NCI-H345 treated with DMSO at 0.1 percent for 48 hours (cell line): ENCODE measurements at regions not wholly inside any gene's neighbourhood (a gene's known extent, or its start where the extent isn't known, plus 50 kb on each side); places are given as distances from the start of the nearest gene placed in this dataset.
A peak's percentile ranks its signal among the peaks of the same experiment; 100 is the strongest.

Experiments
- DNase-seq: peaks from one replicate; lab custom pipeline; 2025; ENCODE audit not compliant: unreplicated experiment; lab: John Stamatoyannopoulos, UW

DNA sequence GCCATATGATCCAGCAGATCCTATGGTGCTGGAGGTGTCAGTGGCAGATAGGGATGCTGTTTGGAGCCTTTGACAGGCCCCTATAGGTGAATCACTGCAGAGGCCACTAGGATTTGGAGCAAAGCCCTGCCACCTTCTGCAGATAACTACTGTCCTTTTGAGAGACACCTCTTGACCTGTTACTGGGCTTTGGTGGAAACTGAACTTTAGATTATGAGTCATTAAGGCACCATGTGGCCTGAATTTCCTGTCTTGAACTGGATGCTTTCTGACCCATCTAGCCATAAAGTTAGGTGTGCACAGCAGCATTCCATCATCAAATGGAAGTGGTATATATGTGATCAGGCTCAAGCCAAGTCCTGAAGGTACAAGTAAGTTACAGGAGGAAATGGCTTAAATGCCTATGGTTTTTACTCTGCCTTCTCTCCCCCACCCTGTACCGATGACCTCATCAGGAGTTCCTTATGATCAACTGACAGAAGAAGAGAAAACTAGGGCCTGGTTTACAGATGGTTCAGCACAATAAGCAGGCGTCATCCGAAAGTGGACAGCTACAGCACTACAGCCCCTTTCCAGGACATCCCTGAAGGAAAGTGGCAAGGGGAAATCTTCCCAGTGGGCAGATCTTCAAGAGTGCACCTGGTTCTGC lies 565.6 kb upstream of the AGTR1 start:
- DNase-seq: no peak

DNA sequence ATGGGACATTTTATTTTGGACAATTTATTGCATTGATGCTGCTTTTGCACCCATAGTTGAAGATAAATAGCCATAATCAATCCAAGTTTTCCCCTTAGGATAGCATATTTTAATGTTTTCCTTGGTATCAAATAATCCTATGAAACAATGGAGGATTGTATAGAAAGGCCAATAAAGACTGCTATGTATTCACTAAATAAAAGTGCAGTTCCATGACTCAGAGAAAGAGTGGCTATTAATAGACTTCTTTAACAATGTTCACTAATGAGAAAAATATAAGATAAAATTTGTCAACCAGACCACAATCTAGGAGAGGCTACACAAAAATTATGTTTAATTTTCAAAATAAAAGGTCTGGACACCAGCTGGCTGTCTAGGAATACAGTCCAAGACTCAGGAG lies 560.9 kb upstream of the AGTR1 start:
- DNase-seq: no peak

DNA sequence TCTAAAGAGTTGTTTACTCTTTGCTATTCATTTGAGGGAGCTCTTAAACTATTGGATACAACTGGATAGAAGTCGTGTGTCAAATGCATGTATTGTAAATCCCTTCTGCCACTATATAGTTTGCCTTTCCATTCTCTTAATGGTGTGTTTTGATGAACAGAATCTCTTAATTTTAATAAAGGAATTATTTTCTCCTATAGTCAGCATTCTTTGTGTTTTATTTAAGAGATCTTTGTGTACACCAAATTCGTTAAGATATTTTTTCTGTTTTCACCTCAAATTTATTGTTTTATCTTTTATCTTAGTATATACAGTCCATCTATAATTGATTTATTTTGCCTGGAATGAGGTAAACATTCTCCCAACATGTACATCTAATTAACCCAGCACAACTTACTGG lies 551.5 kb upstream of the AGTR1 start:
- DNase-seq: no peak

DNA sequence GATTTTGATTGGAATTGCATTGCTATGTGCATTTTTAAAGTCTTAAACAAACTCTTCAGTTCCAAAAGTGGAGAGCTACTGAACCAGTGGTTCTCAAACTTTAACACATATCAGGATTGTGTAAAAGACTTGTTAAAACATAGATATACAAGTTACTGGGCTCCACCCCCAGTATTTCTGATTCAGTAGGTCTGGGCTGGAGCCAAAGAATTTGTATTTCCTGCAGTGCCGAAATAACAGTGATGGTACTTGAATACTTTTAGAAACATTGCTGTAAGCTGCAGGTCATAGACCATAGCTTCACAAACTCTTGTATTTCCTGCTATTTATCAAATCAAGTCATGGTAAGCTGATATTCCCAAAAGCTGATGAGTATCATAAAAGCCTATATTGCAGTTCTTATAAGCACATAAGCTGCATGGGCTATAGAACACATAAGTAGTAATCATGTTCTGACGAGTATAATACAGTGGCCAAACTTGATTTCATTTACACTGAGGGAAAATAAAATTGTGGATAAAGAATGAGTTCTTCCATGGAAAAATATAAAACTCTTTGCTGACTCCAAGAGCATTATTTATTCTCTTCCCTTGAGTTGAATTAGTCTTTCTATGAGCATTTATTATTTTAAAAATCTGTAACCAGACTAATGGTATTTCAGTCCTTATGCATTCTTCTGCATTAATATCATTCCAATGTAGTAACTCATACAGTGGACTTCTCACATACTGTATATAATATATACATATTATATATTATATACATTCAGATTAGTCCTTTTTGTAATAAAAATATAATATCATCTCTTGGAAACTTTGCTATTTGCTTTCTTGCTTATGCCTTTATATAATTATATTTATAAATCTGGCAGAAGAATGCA lies 550.5 kb upstream of the AGTR1 start:
- no peak for DNase-seq

DNA sequence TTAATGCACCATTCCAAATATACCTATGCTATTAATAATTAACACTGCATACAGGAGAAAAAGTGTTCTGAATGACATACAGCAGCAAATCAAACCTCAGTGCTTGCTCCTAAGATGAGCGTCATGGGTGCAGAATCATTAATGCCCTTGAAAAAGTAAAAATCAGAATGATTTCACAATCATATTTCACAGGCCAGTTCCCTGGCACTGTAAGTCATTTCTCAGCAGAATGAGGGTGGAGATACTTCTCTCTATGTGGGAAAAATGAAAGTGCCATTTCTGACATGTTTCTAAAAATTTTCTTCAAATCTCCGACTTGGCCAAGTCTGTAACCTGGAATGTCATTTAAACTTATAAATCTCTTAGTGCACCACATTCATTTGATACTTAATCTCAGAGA lies 549.8 kb upstream of the AGTR1 start:
- no peak for DNase-seq

DNA sequence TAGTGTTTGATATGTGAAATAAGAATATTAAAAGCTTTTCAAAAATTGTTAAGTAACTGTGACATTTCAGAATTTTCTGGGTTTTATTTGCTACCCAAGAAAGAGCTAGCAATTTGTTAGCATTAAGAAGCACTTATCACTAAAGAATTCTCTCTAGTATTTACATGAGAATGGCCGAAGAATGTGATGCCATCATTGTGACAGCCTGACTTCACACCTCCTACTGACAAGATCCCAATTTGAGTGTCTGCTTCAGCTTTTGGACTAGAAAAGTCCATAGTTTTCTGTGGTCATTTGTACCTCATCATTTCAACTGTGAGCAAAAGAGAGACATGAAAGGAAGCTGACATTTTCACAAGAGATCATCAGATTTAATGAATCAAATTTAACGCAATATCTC lies 548.1 kb upstream of the AGTR1 start:
- no peak for DNase-seq

DNA sequence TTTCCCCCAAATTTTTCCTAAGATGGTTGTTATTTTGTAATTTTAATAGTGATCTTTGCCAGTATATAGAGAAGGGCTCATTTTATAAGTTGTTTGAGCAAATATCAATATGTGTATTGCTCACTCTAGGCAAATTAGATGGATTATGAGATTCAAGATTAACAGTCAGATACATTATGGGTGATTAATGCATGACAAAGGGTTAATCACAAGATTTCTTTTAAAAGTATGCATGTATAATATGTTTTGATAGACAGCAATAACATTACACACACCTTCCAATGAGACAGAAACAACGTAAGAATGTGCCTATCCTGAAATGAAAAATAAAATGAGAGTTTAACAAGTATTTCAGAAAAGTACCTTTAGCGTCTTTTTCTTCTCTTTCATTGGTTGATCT lies 547.6 kb upstream of the AGTR1 start:
- no peak for DNase-seq

DNA sequence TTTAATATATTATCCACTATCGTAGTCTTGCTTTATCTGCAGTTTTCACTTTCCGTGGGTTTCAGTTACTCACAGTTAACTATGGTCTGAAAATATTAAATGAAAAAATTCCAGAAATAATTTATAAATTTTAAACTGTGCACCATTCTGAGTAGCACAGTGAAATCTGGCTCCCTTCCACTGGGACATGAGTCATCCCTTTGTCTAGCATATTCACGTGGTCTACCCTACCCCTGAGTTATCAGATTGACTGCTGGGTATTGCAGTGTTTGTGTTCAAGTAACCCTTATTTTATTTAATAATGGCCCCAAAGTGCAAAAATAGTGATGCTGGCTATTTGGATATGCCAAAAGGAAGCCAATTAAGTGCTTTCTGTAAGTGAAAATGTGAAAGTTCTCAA lies 539.5 kb upstream of the AGTR1 start:
- no peak for DNase-seq

DNA sequence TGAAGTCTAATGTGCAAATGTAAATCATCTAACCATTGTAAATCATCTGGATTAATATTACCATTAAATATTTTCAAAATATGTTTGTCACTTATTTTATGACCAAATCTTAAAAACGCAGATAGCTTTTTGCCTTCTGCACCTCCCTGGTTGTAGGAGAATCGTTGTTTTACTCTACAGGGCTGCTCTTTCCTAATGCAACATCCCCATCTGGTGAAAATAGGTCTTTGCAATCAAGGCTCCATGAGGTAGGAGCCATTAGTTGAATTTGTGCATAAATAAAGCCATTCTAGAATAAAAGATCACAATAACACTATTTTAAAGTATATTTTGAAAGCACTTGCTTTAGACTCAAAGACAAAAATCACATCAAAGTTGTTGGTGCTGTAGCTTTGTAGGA lies 535.6 kb upstream of the AGTR1 start:
- no peak for DNase-seq

DNA sequence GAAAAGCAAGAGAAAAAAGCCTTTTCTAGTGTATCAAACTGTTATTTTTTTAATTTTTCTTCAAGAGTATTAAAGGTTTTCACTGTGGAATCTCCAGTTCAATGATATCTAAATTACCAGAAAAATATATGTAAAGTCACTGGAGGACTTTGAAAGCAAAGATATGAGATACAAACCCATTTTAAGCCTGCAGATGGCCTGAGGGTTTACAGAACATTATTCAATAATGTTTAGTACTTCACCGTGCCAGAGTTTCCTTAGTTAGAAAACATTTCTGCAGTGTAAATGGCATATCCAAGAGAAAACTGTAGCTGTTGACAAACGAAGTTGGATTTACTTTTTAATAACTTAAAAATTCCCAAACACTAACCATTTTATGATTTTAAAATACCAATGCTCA lies 529.4 kb upstream of the AGTR1 start:
- DNase-seq: no peak

DNA sequence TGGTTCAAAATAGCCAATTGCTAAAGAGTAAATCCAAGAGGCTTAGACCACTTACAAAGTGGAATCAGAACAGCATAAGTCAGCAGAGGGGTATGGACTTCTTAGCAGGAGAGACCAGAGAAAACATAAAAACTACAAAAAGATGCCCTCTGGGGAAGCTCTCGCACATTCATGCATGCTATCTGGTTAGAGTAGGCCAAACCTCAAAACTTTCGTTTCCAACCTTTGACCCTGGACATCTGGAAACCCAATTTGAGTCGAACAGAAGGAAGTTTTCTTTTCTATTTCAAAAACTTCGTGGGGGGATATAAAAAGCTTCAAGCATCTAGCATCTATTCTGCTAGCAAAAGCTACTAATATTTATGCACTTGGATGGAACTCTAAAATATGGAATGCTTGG lies 523.9 kb upstream of the AGTR1 start:
- no peak for DNase-seq

DNA sequence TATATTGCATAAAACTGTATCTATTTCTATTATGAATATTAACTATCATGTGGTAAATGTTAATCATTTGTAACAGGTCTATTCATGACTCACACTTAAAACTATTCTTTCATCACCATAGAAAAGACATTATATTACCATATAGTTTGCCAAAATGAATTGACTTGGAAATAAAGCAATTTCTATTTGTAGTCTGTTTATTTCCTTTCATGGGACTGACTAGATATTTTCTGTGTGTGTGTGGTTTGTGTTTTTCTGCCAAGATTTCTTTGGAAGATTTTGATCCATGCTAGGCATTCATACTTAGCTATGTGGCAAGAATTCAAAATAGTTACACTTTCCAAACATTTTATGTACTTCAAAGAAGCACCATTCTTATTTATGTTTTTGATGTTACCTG lies 522.5 kb upstream of the AGTR1 start:
- DNase-seq: no peak

DNA sequence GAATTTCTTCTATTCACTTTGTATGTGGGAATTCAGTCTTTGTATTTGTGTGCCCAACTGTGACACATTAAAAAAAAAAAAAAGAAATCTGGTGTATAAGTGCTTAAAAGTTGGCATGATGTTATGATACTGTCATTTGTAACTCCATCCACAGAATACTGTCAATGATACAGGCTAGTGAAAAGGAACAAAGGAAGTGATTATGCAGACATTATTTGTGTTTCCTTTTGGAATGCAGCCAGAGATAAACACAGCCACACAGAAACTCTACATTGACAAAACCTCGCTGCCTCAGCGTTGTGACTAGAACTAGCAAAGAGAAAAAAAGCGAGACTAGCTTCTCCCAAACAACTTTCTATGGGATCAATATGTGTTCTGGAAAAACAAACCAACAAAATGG lies 519.2 kb upstream of the AGTR1 start:
- DNase-seq: peak; percentile 72

DNA sequence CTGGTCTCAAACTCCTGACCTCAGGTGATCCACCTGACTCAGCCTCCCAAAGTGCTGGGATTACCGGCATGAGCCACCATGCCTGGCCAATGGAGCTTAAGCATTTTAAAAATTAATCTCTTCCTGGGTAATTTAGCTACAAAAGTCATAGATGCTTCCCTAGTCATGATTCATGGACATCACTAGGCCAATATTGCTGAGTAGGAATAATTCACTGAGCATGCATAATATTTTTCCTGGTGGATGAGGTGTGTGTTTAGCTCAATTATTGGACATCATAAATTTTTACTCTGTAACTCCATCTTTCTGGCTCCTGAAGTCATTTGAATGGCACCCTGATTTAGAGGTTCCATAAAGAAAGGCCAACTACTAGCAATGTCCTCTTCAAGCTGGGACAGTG lies 512.9 kb upstream of the AGTR1 start:
- no peak for DNase-seq

DNA sequence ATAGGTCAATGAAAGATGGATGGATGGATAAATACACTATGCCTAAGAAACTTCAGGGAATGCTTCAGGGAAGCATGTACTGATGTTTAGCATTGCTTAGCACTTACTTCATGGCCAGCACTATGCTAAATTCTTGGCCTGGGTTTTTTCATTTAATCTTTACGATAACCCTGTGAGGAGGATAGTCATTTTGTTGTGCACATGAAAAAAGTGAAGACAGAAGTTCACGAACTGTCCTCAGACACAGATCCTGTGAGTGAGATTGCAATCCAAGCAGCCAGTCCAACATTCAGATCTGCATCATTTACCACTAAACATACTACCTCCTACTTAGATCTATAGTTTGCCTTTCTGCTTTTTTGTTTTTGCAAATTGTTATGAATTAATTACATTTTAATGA lies 510.8 kb upstream of the AGTR1 start:
- no peak for DNase-seq

DNA sequence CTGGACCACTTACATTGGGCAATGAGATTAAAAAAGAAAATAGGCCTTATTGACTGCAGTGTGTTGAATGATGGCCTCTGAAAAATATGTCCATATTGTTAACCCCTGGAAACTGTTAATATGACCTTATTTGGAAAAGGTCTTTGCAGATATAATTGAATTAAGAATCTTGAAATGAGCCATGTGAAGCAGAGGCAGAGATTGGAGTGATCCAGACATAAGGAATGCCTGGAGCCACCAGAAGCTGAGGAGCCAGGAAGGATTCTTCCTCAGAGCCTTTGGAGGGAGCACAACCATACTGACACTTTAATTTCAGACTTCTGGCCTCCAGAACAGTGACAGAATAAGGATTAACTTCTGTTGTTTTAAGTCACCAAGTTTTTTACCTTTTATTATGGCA lies 510.4 kb upstream of the AGTR1 start:
- DNase-seq: no peak

DNA sequence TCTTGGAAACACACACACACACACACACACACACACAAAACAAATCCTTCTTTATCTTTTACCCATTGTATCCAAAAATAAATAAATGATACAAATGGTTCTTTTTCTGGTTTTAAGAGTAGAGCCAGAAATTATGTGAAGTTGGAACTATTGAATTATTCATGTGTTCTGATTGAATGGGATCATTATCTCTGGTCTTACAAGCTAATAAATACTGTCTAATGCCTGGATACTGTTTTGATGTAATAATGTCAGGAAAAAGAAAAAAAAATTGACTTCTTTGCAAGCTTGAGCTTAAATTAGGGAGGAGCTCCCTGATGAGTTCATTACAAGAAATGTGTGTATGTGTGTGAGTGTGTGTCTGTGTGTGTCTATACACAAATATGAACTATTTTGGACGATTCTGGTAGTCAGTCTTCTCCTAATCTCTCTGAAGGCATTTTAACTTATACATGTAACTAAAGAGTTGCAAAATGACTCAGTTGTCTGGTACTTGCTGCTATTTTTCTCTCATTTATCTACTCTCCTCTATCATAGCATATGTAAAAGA lies 507.2 kb upstream of the AGTR1 start:
- no peak for DNase-seq

DNA sequence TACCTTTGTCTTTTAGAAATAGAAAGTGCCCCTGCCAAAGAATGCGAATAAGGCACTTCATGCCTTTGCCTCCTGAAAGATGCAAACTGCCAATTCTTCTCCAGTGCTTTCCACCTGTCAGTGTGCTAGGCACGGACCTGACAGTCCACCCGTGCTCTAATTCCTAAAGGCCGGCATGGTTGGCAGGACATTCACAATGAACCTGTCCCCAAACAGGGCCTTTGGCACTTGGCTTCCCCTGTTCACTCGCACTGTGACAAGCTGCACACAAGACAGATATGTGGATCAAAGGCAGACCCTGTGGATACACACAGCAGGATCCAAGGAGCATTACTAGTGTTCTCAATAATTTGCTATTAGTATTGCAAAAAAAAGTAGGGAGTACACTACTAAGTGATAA lies 505.7 kb upstream of the AGTR1 start:
- DNase-seq: no peak

DNA sequence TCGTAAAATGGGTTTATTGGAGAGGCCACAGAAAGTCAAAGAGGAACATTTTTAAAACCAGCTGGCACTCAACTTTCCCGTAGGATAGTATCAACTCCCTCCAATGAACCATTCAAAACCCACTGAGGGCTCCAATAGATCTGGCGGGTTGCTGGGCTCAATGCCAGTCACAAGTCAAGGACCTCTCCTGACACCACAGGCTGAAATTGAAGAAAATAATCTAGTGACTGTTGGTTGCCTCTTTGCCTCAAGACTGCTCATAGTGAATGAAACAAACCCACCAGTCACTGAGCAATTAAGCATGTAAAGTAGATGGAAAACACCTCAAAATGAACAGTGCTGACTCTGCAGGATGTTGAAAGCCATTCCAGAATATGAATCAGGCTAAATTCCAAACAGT lies 500.6 kb upstream of the AGTR1 start:
- no peak for DNase-seq

DNA sequence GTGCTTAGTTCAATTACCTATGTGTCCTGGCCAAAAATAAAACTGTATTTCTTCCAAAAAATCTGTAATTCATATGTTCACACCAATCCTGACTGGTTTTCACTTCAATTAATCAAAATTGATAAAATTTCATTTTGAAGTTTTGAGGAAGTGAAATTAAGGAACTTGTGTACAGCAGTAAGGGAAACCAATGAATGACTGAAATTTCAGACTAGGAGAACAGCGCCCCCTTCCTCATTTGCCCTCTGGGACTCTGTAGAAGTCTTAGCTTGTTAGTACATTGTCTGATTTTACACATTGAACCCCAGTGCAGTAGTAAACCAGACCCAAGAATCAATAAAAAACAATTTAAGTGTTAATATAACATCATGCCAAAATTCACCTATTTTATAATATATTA lies 495.3 kb upstream of the AGTR1 start:
- DNase-seq: no peak

DNA sequence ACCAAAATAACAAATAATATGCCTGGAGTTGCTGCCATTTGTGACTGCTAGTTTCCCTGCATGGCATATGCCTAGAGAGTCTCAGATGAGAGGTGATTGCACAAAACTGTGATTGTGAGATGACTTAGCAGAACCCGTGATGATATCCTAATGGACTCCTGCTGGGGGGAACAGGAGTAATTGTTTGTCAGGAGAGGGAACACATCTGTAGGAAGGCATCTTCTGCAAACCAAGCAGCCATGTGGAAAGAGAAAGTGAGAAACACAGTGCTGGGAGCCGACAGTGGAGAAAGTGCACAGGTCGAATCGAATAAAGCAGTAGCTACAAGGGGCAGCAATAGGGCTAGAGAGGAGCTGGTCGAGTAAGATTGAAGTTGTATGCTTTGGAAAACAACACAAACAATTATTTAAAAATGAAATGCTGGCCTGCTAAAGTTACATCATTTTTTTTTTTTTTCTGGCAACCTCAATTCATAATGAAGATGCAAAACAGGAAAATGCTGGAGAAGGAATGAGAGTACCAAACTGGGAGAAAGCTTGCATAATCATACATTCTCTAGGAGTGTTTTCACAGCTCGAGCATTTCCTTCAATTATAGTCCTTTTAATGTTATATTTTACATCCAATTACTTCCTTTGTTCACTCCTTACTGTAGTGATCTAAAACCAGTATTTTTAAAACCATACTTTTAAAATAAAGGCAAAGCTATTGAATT lies 494.2 kb upstream of the AGTR1 start:
- DNase-seq: no peak

DNA sequence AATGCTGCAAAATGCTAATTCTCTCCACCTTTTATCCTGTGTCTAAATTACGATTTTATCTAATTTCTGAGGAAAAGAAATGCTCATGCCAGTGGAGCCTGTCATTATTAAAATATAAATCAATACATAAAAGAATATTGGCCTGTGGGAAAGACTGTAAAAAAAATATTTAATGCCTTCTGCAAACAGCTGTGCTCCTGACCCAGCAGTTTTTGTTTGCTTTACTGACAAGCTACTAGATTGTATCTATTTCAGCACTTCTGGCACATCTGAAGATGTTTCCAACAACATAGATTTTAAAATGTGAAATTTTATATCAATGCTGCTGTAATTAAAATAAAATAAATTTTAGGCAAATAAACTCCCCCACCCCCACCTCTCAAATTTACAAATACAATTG lies 493.6 kb upstream of the AGTR1 start:
- DNase-seq: no peak
